ENCODE measurements at regions not wholly inside any gene's neighbourhood (a gene's known extent, or its start where the extent isn't known, plus 50 kb on each side); places are given as distances from the start of the nearest gene placed in this dataset.

DNA sequence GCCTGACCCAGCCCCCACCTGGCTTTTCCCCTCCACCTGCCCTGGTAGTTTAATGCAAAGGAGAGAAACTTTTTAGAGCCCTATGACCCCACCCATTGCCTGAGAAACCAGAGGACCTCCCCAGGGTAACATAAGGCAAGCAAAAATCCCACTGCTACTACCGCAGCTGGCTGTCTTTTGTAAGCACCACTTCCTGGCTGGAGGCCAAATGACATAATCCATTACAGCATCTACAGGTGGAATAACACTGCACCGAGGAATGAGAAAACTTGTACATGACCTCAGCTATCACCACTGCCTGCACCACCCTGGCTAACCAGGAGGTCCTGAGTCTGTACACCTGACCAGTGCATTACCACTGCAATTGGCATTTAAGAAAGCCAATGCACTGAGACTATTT is 149.6 kb upstream of the GALNT5 start:
- TF ChIP-seq GATA2 (IDR thresholded peaks at IDR 0.05; ENCODE audit: low read depth, low read length) (no peak), GATA3 (IDR thresholded peaks at IDR 0.05; ENCODE audit: low read depth, low read length) (no peak)
